Stimulated activated CD8-positive, alpha-beta memory T cell treated with anti-CD3 and anti-CD28 coated beads, Interleukin-15, amount 100 ng/mL, for 48 hours (primary cell): ENCODE measurements at regions not wholly inside any gene's neighbourhood (a gene's known extent, or its start where the extent isn't known, plus 50 kb on each side); places are given as distances from the start of the nearest gene placed in this dataset.
"Not testable (repeated sequence)": the region's sequence is repeated elsewhere in the genome, so short reads cannot be mapped to it uniquely, and the experiment has no call there.

ENCODE experiments used
- DNase-seq, 2 donors: peaks; one replicate each; pipeline ENCODE4 v3.0.0-alpha.2; 2020; ENCODE audit warnings: low read depth in 2 of 2

DNA sequence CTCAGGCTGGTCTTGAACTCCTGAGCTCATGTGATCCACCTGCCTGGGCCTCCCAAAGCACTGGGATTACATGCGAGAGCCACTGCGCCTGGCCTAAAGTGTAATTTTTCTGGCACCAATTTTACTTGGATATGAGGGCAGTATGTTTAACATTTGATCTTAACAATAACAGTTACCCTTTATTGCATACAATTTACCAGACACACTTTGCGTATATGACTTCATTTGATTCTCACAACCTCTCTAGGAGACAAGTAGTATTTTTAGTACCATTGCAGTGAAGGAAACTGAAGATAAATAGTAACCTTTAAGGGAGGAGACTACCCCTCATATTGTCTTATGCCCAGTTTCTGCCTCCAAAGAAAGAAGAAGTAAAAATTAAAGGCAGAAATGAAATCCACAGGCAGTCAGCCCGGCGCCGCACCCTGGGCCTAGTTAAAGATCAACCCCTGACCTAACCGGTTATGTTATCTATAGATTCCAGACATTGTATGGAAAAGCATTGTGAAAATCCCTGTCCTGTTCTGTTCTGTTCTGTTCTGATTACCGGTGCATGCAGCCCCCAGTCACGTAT is 54.0 kb downstream of the CYP26A1 start:
- not testable (repeated sequence) for DNase-seq

DNA sequence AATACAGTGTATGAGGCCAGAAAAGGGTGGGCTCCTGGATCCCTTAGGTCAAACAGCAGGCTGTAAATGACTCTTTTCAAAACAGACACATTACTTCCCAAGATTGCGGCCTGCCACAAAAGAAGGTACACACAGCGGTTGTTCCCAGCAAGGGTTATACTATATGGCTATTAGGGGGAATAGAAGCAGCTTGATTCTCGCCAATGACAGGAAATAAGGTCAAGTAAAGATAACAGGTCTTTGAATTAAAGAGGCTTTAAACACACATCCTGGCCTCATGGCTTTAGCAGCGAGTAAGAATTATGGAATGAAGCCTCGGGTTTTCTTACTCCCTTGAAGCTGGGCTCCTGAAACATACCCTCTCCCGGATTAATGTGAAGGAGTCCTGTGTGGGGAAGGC is 58.3 kb downstream of the CYP26A1 start:
- DNase-seq, result no peak

DNA sequence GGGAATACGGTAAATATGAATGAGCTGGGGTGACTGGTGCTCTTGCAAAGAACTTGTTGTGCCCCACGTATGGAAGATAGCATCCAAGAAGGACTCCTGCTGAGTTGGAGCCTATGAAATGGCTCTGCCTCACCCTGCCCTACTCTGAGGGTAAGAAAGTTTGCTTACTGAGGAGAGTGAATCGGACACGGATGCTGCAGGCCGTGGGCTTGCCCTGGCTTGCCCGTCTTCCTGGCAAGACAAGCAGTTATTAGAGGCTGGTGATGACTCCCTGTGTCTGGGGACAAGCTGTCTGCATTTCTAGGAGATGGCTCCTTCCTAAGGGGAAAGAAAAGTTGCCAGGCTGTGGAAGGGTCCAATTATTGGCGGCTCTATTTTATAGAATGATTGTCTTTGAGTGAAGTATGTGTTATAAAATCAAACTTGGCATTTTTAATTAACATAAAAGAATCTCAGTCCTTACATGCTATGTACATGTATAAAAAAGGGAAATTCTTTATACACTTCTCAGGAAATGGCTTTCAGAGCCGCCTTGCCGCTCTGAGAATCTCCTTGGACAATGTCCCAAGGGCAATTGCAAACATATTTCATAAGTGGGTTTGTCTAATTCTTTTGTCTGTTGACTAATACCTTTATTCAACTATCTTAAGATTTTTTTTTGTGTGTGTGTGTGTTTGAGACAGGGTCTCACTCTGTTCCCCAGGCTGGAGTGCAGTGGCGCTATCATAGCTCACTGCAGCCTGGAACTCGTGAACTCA is 64.6 kb downstream of the CYP26A1 start:
- no peak for DNase-seq

DNA sequence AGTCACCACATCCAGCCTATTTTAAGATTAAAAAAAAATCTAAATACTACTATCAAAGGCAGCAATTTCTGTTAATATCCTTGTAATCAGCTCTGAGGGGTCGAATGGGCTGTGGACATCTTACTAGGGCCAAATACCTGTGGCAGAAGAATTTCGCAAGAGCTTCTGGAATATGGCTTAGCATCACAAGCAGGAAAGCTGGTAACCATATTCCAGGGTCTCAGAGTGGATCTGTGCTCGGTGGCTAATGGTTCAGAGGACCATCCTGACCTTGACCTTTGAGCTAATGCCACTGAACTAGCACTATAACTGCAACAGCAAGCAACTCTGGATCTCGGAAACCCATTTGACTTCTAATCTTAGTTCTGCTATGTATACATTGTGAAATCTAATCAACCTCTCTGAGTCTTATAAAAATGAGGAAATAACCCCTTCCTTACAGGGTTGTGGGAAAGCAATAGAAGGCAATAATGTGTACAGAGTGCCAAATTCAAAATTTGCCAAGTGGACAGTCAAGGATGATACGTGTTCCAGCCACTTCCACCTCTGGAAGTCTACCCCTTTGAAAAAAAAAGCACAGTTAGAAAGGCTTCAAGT is 65.5 kb downstream of the CYP26A1 start:
- DNase-seq, result no peak

DNA sequence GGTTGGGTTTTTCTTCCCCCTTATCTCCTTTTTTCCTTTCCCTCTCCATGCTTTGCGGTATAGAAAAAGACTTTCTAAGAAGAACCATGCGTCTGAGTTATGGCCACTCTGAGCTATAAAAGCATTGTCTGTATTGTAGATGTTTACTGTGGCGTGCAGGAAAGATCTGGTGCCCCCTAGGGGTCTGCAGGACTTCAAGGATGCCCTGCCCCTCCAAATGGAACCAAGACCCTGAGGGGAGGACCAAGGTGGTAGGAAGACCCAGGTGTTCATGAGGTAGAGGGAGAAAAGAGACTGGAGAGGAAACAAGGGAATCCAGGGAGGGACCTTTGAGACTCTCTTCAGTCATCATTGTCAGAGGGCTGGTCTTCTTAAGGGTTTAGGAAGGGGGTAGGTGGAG is 68.8 kb downstream of the CYP26A1 start:
- no peak for DNase-seq

DNA sequence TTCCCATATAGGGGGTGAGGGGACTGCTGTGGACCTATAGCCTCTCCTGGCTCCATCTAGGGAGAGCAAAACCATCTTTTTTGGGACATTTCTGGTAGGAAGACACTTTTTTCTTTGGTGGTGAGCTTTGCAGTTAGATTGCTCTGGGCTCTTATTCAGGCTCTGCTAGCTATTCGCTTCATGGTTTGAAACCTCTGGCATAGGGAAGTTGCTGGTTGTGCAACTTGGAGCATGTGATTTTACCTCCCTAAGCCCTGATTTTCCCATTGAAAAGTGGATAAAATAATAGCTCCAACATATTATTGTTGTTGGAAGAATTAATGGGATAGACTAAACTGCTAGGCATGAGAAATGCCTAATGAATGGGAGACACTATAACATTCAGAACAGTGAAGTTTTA is 69.6 kb downstream of the CYP26A1 start:
- DNase-seq, result no peak

DNA sequence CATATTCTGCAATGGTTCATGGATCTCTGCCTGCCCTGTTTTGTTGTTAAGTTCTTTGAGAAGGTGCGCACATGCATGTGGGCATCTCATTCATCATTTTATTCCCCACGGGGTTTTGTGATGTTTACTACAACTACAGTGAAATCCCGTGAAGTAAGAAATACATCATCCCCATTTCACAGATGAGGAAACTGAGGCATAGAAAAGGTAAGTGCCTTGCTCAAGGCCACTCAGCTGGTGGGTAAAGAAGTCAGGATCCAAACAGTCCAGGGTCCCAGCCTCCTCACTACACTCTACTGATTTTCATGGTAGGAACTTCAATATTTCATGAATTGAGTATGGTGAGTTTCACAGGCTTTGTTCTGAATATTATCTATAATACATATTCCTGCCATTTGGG is 72.6 kb downstream of the CYP26A1 start:
- DNase-seq, result no peak

DNA sequence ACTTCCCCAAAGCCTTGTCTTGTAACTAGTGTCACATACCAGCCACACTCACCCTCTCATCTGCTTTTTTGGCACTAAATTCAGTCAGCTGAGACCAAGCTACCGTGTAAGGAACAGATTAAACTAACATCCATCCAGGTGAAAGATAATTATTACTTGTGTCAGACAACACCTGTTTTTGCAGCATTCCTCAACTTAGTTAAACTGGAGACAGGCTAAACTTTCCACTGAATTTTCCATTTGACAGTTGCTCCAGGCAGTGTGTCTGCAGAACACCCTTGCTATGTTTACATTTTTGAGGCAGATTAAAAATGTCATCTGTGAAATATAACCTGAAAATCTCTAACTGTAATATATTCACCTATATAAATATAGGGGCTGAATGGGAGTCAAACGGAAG is 73.6 kb downstream of the CYP26A1 start:
- DNase-seq, result no peak

DNA sequence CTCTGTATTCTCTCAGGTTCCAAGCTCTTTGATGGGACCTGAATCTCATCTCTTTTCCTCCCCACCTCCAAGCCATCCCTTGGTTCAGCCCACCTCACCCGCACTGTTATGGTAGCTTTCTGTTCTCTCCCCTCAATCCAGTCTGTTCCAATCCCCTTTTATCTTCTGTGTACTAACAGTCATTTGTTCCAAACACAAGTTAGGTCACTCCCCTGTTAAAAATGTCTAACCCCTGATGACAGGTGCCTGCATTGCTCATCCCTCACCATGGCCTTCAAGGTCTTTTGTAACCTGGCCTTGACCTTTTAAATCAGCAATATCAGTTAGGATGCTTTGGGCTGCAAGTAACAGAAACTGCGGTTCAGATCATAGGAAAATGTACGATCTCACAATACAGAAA is 74.8 kb downstream of the CYP26A1 start:
- no peak for DNase-seq

DNA sequence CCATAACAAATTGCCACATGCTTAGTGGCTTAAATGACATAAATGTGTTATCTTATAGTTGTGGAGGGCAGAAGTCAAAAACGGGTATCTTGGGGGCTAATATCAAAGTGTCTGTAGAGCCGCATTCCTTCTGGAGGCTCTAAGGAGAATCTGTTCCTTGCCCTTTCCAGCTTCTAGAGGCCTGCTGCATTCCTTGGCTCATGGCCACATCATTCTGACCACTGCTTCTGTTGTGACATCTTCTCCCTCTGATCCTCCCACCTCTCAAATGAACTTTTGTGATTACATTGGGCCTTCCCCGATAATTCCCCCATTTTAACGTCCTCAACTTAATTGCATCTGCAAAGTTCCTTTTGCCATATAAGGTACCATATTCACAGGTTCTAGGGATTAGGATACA is 76.1 kb downstream of the CYP26A1 start:
- no peak for DNase-seq

DNA sequence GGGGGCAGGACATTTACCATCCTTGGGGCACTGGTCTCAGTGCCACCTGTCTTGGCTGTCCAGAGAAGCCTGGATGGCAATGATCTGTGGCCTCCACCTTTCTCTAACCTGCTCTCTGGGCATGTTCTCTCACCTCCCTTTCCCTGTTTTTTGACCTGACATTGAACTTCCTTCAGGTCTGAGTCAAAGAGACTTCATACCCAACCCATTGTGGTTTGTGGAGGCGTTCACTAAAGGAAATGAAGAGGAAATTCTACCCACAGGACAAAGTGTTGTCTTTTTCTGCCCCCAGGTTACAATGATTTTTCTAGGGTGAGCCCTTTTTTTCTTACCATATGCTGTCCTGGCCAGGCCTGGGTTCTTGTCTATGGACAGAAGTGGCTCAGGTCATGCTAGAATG is 76.6 kb downstream of the CYP26A1 start:
- DNase-seq, result peak in 1 of 2 donors; percentile 4

DNA sequence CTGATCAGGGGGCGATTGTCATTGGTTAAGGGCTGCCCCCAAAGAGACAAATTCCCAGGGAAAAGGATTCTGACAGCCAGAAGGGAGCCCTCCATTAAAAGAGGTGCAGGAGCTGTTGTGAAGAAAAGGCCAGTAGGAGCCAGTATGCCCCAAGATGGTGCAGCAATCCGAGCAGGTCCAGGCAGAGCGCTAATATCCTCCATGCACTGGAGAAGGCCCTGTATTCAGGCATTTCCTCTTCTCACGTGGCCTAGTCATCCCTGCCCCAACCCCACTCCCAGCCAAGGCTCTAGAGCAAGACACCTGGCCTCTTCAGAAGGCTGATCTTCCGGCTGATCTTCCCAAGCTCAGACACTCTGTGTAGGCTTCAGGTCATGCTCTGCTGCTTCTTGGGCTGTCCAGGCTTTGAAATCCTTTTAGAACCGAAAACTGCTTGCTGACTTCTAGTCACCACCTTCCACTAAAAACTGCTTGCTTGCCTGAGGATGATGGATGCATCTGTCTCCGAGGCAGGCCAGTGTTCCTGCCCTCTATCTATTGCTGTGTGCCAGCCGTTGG is 77.4 kb downstream of the CYP26A1 start:
- DNase-seq, result no peak

DNA sequence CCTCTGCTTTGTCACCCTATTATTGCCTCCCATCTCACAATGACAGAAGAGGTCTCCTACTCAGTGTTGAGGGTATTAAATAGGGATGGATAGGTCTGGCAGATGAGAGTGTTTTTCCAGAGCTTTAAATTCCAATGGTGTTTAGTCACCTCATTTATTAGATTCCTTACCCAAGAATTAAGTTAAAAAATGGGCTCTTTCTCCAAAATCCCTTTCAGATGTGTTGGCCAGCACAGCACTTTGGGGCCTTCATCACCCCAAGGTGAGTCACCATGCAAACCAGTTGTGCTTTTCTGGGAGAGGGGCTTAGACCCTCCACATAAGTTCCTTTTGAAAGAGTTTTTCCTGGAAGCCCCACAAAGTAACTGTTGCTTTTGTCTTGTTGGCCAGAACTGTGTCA is 78.4 kb downstream of the CYP26A1 start:
- no peak for DNase-seq

DNA sequence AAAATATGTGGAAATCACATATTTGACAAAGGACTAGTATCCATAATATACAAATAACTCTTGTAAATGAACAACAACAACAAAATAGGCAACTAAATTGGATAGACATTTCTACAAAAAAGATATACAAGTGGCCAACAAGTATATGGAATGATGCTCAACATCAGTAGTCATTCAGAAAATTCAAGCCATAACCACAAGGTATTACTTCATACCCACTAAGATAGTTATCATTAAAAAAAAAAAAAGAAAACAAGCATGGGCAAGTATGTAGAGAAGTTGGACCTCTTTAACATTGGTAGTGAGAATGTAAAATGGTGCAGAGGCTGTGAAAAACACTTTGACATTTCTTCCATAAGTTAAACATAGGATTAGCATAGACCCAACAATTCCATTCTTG is 80.8 kb downstream of the CYP26A1 start:
- DNase-seq, result no peak

DNA sequence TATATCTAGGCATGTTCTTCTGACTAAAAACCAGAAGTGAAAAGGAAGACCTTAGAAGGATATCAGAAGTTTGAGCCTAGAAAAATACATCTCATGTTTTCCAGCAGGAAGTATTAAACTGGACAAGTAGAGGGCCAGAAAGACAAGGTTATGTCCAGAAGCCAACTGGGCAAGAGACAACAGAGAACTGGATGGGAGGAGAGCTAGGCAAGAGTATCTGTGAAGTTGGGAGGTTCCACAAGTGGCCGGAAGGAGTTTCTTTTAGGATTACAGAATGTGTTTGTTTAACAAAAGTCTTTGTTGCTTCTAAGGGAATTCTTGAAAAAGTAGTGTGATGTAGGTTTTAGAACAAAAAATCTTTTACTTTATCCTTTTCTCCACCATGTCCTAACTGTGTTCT is 86.4 kb downstream of the CYP26A1 start:
- no peak for DNase-seq

DNA sequence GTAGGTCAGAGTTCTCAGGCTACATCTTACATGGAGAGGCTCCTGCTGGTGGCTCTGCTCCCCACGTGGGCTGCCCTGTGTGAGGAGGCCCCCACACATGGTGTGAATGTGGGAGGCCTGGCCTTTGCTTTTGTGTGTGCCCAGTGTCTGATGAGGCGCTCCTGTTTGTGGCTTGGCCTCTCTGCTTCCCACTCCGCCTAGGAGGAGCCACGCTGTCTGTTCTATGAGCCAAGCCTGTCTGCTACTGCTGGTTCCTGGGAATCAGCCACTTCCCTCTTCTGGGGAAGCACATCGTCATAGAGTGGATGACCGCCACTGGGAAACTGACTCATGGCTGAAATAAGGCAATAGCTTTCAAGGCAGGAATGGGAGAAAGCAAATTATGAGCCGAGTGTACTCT is 87.1 kb downstream of the CYP26A1 start:
- no peak for DNase-seq

DNA sequence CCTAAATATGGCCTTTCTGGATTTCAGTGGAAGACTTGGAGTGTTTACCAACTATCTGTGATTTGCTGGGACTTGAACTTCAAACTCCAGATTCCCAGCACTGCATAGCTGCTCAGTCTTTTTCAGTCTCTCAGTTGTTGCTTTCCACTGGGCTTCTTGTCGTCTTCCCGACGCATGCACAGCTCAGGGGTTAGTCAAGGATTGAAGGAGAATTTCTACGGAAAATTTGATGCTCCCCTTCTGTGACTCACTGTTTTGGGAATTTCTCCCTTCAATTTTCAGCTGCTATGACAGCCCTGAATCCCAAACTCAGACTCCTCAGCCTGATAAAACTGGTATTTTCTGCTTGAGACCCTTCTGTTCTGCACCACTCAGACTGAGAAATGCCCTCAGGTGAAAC is 91.7 kb downstream of the CYP26A1 start:
- no peak for DNase-seq

DNA sequence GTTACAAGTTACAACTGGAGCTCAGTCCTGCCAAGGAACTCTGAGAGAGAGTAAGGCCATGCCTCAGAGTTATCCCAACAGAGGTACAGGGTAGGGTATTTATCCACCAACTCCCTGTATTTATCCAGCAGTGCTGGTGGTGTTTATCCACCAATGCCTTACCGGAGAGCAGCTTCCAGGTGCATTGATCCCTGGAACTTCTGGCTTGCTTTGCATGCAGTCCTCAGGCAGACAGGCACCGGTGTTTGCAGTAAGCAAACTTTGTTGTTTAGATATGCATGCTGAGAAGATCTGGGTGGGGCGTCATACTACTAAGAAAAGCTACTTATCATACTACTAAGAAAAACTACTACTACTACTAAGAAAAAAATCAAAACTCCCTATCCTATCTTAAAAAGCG is 92.4 kb downstream of the CYP26A1 start:
- DNase-seq, result no peak

DNA sequence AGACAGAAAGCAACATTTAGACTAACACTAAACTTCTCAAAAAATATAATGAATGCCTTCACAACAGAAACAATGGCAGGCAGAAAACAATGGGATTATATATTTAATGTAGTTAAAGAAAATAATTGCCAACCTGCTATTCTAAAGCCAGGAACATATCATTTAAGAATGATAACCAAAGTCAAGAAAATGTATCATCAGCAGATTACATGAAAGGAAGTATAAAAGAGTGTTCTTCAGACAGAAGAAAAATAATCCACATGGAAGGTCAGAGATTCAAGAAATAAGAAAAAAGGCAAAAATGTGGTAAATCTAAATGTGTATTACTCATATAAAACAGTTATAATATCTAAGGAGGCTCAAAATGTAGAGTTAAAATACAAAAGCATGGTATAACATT is 98.1 kb downstream of the CYP26A1 start:
- no peak for DNase-seq

DNA sequence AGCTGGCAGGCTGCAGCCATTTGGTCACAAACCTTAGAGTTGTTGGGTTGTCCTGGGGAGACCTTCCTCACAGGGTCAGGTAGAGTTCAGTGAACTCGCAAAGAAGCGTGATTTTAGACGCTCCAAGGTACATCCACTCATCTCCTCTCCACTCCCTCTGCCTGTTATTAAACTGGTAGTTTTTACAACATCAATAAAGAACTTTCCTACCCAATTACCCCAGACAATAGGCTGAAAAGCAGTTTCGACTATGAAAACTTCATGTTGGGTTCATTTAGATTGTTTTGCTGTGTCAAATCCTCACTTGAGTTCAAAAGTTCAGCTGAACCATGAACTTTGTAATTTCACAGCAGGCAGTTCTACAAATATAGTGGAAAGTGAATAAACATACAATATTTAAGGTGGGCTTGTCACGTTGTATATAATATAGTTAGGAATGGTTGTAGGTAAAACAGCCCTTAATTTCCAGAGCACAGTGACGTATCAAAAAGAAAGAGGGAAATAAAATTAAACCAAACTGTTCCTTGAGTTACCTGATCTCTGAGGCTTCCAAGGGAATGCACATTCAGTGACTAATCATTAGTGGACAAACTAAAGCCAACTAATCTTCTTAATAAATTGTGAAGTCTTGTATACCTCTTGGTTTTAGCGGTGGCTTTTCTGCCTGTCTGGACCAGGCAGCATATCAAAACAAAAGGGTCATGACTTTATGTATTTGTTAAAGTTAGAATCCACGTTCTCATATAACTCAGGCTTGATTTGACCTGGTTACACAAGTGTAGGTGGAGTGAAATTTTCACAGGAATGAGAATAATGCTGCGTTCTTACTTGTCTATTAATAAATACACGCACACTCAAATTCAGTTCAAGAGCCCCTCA is 100.5 kb downstream of the CYP26A1 start:
- no peak for DNase-seq

DNA sequence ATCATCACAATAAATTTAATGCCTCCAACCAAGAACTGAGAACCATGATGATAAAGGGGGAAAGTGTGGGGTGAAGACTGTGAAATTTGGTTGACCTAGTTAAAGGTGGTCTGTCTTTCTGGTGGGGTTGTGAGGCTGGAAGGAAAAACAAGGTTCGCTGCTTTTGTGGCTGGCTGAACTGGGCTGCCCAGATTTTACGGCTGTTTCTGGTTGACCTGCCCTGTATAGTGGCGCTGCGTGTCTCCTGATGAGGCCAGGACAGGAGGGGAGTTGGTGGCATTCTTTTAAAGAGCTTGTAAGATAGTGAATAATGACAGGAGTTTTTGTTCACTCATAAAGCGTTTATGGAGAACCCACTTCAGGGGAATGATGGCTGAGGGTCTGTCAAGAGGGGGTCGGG is 101.8 kb downstream of the CYP26A1 start:
- no peak for DNase-seq

DNA sequence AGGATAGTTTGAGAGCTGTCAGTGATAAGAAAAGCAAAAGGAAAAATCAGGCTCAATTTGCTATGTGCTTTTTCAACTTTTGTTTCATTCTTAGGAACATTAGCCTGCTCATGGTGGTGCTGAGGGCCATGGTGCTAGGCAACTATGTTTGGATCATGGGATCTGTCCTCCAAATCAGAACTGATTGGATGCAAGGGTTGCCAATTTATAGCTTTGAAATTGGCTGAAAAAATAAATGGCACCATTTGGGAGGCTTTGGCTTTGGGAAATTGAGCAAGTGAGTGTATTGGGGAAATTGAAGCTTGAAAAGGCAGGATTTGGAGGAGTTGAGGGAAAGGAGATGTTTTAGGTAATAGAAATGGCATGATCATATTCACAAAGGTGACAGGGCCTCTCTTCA is 103.8 kb downstream of the CYP26A1 start:
- DNase-seq, result no peak
